GM15510 (cell line): ENCODE measurements at regions not wholly inside any gene's neighbourhood (a gene's known extent, or its start where the extent isn't known, plus 50 kb on each side); places are given as distances from the start of the nearest gene placed in this dataset.

ENCODE experiments used
- POLR2A ChIP-seq: IDR thresholded peaks from 3 replicates; pipeline ENCODE4 v1.6.1; 2011; ENCODE audit warnings: borderline replicate concordance; ENCODE audit not compliant: insufficient read length; ENCODE audit errors: extremely low read depth

DNA sequence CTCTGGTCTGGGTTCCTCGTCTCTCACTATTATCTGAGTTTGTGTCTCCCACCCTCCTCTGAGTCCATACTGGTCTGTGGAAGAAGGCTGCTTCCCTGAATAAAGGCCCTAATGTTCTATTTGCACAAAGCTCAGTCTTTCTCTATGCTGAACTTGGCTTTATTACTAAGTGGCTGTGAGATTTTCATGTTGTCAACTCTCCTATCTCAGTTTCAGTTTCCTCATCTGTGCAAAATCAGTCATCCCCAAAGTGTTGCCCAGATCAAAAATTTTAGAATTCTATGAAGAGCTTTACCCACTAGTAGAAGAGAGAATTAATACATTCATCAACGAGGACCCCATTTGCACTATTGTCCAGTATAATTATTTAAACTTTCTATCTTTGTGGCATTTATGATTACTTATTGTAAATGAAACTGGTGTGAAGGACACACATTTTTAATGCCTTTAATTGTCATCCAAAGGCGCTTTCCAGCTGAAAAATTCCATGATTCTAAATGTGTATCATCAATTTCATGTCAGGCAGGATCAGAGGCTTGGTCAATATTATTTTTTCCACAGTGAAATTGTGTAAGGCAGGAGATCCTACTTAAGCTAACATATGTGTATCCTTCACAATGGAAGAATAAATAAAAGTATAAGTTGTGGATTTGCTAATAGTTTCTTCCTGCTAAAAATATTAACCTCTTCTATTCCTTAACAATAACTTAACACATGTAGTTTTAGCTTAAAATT is 79.1 kb upstream of the EEA1 start:
- no peak for TF ChIP-seq POLR2A

DNA sequence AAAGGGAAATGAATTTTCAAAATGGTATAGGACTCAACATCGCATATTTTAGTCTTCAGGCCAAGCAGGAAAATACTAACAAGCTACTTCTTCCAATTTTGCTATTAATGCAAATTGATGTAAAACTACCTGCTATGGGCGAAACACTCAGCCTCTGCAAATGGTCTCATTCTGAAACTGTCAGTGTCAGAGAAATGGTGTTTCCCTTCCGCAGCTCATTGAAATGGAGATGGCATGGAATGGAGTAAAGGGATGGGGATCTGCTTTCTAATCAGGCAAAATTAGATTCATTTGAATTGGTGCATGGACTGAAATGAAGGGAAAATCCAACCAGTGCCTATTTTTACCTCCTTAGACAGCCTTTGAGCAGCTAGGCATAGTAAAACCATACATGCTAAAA is 80.4 kb upstream of the EEA1 start:
- no peak for TF ChIP-seq POLR2A

DNA sequence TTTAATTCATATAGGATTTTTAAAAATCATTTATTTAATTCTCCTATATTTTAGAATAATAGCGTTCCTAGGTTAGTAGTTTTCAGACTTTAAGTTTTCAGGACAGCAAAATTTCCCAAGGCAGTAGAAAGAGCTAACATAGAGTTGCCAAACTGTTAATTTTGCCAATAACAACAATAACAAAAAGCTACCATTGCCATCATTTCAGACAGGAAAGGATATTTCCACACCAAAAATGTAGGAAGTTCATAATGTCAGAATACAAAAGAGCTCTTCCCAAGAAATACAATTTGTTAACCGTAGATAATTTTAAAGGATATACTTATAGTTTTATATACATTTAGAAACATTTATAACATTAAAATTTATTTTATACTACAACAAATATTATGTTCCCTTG is 81.4 kb upstream of the EEA1 start:
- no peak for TF ChIP-seq POLR2A

DNA sequence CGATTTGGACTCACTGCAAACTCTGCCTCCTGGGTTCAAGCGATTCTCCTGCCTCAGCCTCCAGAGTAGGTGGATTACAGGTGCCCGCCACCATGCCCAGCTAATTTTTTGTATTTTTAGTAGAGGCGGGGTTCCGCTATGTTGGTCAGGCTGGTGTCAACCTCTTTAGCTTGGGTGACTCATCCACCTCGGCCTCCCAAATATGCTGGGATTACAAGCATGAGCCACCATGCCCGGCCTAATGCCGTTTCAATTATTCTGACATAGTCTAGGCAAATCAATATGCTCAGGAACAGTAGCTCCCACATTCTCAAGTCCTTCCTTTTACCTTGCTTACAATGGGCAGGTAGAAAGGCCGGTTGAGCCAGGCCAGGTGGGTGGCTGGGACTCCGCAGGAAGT is 82.0 kb upstream of the EEA1 start:
- no peak for TF ChIP-seq POLR2A

DNA sequence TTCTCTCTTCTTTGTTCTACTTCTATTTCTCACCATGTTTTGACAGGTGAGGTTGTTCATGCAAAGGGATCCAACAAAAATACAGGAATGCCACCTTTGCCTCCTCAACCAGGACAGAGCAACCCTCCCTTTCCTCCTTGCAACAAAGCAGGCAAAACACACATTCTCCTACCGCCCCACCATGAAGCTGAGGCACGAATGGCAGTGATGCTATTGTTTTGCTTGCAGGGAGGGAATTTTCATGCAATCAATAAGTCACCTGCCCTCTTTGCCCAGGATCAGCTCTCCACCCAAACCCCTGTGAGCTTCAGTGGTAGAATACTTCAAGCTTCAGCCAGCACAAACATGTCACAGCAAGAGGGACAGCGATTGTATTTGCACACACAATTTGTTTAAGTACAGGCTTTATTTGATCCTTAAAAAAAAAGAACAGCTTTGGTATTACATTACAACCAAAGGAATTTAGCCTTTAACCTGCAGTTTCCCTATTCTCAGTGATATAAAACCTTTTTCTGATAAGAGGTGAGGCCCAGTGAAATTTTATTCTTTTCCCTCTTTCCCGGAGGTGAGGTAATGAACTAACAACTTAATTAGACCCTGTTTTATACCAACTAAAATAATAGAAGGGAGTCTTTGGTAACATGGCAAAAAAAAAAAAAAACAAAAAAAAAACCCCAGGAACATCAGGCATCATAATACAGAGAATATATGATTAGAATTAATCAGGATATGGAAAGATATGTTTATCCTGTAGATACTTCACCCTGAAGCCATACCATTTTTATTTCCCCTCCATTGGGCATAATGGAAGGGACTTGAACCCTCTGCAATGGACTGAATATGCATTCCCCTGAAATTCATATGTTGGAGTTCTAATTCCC is 87.0 kb upstream of the EEA1 start:
- no peak for TF ChIP-seq POLR2A

DNA sequence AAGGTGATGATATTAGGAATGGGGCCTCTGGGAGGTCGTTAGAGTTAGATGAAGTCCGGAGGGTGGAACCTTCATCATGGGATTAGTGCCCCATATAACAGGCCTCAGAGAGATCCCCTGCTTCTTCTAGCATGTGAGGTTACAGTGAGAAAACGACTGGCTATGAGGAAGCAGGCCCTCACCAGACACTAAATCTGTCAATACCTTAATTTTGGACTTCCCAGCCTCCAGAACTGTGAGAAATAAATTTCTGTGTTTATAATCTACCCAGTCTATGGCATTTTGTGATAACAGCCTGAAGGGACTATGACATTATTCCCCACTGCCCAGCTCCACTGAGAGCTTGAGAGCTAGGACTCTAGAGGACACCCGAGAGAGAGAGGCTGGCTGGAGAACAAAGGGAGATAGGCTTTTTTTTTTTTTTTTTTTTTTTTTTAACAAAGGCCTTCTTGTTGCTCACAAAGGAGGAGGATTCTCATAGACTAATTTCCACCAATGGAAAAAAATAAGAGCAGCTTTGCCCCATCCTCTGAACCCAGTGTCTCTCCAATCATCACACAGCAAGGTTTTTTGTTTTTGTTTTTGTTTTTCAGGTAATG is 87.8 kb upstream of the EEA1 start:
- no peak for TF ChIP-seq POLR2A

DNA sequence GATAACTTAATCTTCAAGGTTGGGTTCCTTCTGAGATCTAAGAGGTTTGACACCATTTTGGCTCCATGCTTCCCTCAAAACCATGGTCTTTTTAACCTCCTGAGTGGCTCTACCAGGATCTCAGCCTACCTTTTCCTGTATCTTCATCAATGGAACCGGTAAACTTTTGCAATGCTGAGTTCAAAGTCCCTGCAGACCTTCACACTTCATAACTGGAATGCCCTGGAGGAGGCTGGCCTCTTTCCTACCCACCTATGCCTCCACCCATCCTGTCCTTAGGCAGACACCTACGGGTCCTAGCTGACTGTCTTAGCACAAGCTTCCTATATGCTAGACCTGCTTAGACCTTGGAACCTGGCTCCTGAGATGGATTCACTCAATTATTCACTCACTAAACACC is 89.5 kb upstream of the EEA1 start:
- TF ChIP-seq POLR2A: no peak

DNA sequence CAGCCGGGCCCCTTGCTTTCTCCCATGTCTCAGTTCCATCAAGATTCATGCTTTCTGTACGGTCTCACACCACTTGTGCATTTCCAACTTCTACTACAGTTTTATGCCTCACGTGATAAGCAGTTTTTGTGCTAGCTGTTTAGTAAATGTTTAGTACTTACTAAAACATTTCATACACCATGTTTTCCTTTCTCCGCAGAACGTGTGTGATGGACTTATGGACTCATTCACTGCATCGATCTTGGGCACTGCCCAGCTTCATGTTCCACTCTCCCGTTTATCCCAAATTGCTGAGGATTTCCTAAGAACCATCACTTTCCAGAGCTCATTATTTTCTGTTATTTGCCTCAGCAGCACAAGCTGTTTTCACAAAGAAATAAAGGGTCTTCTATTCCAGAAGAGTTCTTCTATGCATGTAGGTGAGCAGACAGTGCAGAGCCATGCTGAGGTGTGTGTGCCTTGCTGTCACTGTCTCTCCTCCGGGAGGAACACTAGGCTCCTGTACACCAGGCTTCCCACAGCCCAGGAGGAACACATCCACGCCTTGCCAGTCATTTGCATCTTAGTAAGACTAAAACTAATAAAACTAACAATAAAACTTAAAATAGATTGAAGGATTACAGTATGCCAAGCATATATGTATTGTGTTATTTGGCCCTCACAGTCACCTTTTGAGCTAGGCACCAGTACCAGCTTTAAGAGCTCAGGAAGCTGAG is 90.3 kb upstream of the EEA1 start:
- TF ChIP-seq POLR2A: no peak

DNA sequence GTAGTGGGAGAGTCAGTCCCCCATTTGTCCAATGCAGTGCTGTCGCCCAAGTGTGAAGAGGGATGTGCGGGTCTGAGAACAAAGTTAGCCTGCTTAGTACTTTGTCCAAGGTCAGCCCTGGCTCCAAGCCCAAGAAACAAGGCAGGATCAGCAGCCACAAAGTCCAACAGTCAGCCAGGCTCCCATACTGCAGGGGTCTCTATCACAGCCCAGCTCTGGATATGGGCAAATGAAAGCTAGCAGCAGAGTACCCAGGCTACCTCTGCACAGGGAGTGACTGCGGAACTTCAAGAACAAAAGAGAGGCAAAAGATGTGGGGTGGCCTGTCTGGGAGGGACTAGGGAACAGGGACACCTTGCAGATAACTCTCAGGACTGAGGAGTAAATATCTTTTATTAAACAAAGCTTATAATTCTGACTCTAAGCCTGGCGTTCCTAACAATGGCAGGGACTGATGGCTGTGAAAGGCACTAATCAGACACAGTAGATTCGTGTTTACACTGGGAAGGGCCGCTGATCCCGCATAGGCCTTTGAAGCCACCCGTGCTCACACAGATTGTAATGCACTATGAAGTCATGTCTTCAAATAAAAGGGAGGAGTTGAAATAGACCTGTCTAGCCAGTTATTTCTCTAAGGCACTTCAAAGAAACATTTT is 91.0 kb upstream of the EEA1 start:
- TF ChIP-seq POLR2A: no peak

DNA sequence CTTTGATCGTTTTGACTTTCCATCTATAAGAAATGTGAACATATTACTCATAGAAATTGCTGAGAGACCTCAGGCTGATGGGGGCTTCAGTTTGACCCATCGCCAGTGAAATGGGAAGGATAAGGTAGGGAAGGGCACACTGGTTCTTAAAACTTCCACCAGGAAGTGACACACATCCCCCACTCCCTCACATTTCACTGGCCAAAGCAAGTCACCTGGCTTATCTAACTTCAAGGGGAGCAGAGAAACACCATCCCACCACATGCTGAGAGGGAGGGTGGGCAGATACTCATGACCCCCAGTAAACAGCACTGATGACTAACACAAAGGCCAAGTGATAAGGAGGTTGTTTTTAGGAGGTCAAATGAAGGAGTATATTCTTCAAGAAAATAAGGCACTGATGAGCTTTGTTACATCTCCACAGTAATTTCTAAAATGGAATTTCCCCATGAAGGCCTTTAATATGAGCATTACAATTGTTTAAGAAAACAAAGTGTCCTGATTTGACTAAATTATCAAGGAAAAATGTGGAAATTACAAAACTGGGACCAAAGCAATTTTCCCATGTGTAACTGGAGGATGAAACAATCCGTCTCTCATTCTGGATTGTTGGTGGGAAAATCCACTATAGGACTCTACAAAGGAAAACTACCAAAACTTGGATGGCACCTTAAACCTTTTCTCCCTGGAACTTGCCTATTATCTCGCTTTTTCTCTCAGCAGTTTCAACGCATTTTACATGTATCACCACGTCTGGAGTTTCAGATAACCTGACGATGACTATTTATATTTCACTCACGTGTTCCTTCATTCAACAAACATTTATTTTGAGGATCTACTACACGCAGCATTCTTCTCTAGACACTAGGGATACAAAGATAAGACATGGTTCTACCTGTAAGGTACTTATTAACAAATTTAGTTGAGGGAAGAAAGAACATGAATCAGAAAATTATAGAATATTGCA is 91.8 kb upstream of the EEA1 start:
- no peak for TF ChIP-seq POLR2A

DNA sequence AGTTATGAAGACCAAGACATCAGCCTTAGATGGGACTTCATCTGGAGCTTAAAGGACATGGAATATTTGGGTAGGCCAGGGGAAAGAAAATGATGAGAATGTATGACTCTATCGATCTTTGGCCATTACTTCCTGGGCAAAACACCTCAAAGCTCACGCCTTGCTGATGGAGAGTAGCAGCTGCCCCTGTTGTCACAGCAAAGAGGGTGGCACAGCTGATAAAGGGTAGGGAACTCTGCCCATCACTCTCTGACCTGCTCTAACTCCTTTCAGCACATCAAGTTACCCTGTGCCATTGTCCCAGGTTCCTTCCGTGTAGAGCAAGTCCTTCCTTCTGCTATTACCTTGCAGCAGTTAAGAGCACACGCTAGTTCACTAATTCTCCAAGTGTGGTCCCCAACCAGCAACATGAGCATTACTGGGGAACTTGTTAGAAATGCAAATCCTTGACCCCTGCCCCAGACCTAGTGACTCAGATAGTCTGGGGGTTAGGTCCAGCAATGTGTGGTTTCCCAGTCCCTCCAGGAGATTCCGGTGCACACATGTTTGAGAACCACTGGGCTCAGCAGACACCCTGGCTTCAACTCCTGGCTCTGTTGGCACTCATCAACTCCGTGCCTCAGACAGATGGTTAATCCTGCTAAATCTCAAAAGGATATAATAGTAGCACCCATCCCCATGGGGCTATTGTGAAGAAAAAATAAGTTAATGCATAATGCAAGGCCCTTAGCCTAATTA is 93.7 kb upstream of the EEA1 start:
- no peak for TF ChIP-seq POLR2A

DNA sequence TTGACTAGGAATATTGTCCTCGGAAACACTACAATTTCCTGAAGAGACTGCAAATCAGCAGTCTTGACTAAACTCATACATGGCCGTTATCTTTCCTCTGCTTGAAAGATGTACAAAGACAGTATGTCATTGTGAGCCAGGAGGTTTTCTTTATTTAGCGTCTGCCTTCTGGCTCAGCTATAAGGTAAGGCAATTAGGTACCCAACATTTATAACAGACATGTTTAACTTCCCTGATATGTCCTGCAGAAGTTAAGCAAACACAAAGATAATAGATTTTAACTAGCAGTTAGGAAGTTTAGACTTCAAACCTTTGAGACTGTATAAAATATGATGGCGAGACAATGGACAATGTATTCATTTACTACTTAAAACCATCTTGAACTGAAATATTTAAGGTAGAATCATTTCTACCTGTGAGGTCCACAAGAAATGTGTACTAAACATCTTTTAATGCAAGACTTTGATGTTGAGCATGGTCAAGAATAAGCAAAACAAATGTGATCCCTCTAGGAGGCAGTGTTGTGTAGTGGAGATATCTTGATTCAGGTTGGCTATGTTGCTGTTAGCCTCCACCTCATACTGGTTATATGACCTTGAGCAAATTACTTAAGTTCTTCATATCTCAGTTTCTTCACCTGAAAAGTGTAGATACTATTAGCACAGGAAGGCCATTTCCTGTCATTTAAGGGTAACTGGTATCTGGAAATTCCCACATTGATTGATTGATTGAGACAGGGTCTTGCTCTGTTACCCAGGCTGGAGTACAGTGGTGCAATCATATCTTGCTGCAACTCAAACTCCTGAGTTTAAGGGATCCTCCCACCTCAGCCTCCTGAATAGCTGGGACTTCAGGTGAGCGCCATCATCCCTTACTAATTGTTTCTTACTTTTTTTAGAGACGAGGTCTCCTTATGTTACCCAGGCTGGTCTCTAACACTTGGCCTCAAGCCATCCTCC is 96.3 kb upstream of the EEA1 start:
- TF ChIP-seq POLR2A: no peak
